GM12878 (cell line): ENCODE measurements at regions not wholly inside any gene's neighbourhood (a gene's known extent, or its start where the extent isn't known, plus 50 kb on each side); places are given as distances from the start of the nearest gene placed in this dataset.

Source experiments
- ATF2 ChIP-seq: IDR thresholded peaks from 2 replicates; pipeline ENCODE4 v1.6.1; 2012; ENCODE audit warnings: low read length, inconsistent platforms
- ATF3 ChIP-seq: IDR thresholded peaks from 2 replicates; pipeline ENCODE4 v1.6.1; 2011; ENCODE audit warnings: low read depth, mild to moderate bottlenecking, low read length, moderate library complexity, borderline replicate concordance; ENCODE audit errors: extremely low read depth
- CTCF ChIP-seq, 3 experiments: IDR thresholded peaks in 2 of 3; conservative IDR thresholded peaks in 1 of 3; 2 replicates each; pipeline ENCODE4 v1.5.1; 2011; ENCODE audit warnings: low read depth in 3 of 3, low read length in 3 of 3, mild to moderate bottlenecking in 3 of 3, control low read depth in 2 of 3, moderate library complexity in 2 of 3, inconsistent platforms in 1 of 3, mixed read lengths in 1 of 3; ENCODE audit not compliant: control insufficient read depth in 2 of 3, insufficient read depth in 1 of 3; ENCODE audit errors: extremely low read depth in 1 of 3
- CUX1 ChIP-seq: IDR thresholded peaks from 2 replicates; pipeline ENCODE4 v1.6.1; 2012; ENCODE audit warnings: improper control_type of control experiment, low read depth, low read length; ENCODE audit not compliant: insufficient replicate concordance
- FOS ChIP-seq: IDR thresholded peaks from 3 replicates; pipeline ENCODE4 v1.6.1; 2011; ENCODE audit warnings: borderline replicate concordance; ENCODE audit not compliant: insufficient read length; ENCODE audit errors: extremely low read depth
- POLR2AphosphoS5 ChIP-seq: IDR thresholded peaks from 2 replicates; pipeline ENCODE4 v1.6.1; 2011; ENCODE audit warnings: mild to moderate bottlenecking, low read length, inconsistent platforms

GRCh38 chr6:8589941-8590729 lies 154.8 kb upstream of the SLC35B3 start:
- TF ChIP-seq ATF3 (no peak), ATF2 (no peak), CUX1 (no peak), CTCF (IDR thresholded peaks at IDR 0.05 in 2 of 3, conservative IDR thresholded peaks at IDR 0.05 in 1 of 3; ENCODE audit: control insufficient read depth in 2 of 3, extremely low read depth in 1 of 3, insufficient read depth in 1 of 3, low read depth in 3 of 3, low read length in 3 of 3) (no peak), FOS (no peak), POLR2AphosphoS5 (no peak)
